ENCODE measurements at regions not wholly inside any gene's neighbourhood (a gene's known extent, or its start where the extent isn't known, plus 50 kb on each side); places are given as distances from the start of the nearest gene placed in this dataset.

GRCh38 chr10:2856598-2856997, 210.8 kb upstream of the PFKP start (continued):
- TF ChIP-seq PREB (CRISPR knock-in tag; IDR thresholded peaks at IDR 0.05; ENCODE audit: borderline replicate concordance) (no peak), FOXP1 (CRISPR knock-in tag; IDR thresholded peaks at IDR 0.05; ENCODE audit: borderline replicate concordance) (no peak), STAT6 (CRISPR knock-in tag; conservative IDR thresholded peaks at IDR 0.05; ENCODE audit: low read depth) (no peak), ETV6 (CRISPR knock-in tag; IDR thresholded peaks at IDR 0.05) (no peak), USF2 (CRISPR knock-in tag; IDR thresholded peaks at IDR 0.05) (no peak), CREB1 (CRISPR knock-in tag; IDR thresholded peaks at IDR 0.05) (no peak), ZNF281 (CRISPR knock-in tag; IDR thresholded peaks at IDR 0.05) (no peak), TEAD1 (CRISPR knock-in tag; IDR thresholded peaks at IDR 0.05) (no peak), ZSCAN18 (CRISPR knock-in tag; IDR thresholded peaks at IDR 0.05) (no peak), IRF1 (CRISPR knock-in tag; IDR thresholded peaks at IDR 0.05) (no peak)

GRCh38 chr10:2852574-2853323, 214.6 kb upstream of the PFKP start:
- peaks cover 7% of the 10 kb centered on the region for H3K9me3 Mint-ChIP-seq
- ChIA-PET CTCF (no interaction called here), POLR2A (no interaction called here)
- H3K4me3 Mint-ChIP-seq = no peak overlapping the region
- no peak for DNase-seq (ENCODE audit: low spot score)
- H3K4me1 Mint-ChIP-seq = peaks cover 19% of the 10 kb centered on the region
- H3K27ac Mint-ChIP-seq = no peak overlapping the region
- no peaks in the 10 kb centered on the region for H3K27me3 Mint-ChIP-seq (ENCODE audit: low read depth)
- H3K36me3 Mint-ChIP-seq = no peaks in the 10 kb centered on the region
- no peak for ATAC-seq
- TF ChIP-seq GRHL2 (CRISPR knock-in tag; IDR thresholded peaks at IDR 0.05; ENCODE audit: insufficient replicate concordance, severe bottlenecking) (no peak), ZNF396 (CRISPR knock-in tag; IDR thresholded peaks at IDR 0.05; ENCODE audit: borderline replicate concordance) (no peak), EMX1 (CRISPR knock-in tag; IDR thresholded peaks at IDR 0.05) (no peak), E2F5 (CRISPR knock-in tag; IDR thresholded peaks at IDR 0.05) (no peak), ETV6 (CRISPR knock-in tag; IDR thresholded peaks at IDR 0.05) (no peak), ATF6 (CRISPR knock-in tag; IDR thresholded peaks at IDR 0.05) (no peak), MXD4 (CRISPR knock-in tag; IDR thresholded peaks at IDR 0.05; ENCODE audit: borderline replicate concordance) (no peak), MYBL2 (CRISPR knock-in tag; IDR thresholded peaks at IDR 0.05) (no peak), ZNF416 (CRISPR knock-in tag; IDR thresholded peaks at IDR 0.05) (no peak), ZBTB21 (CRISPR knock-in tag; IDR thresholded peaks at IDR 0.05; ENCODE audit: borderline replicate concordance) (no peak), FOXP4 (CRISPR knock-in tag; IDR thresholded peaks at IDR 0.05) (no peak), CREB1 (CRISPR knock-in tag; IDR thresholded peaks at IDR 0.05) (no peak)
